H9 (cell line): ENCODE measurements at regions not wholly inside any gene's neighbourhood (a gene's known extent, or its start where the extent isn't known, plus 50 kb on each side); places are given as distances from the start of the nearest gene placed in this dataset.
A peak's percentile ranks its signal among the peaks of the same experiment; 100 is the strongest.
"Not testable (repeated sequence)": the region's sequence is repeated elsewhere in the genome, so short reads cannot be mapped to it uniquely, and the experiment has no call there.

Source experiments
- DNase-seq: peaks from one replicate; pipeline ENCODE4 v3.0.0-alpha.2; 2017
- H2AFZ ChIP-seq: one replicate; pipeline ENCODE4 v1.6.1; 2013; ENCODE audit warnings: mild to moderate bottlenecking, low read length, control low read depth, moderate library complexity
- H2AK5ac ChIP-seq: 2 replicates; pipeline ENCODE4 v1.6.1; 2013; ENCODE audit warnings: low read length, control low read depth, mixed read lengths; ENCODE audit not compliant: insufficient read length
- H2BK120ac ChIP-seq: one replicate; pipeline ENCODE4 v1.6.1; 2013; ENCODE audit warnings: low read depth, mild to moderate bottlenecking, low read length, control low read depth, inconsistent platforms; ENCODE audit not compliant: poor library complexity, severe bottlenecking
- H2BK12ac ChIP-seq: 2 replicates; pipeline ENCODE4 v1.6.1; 2013; ENCODE audit warnings: low read length, control low read depth, mixed read lengths, low read depth; ENCODE audit not compliant: insufficient read length
- H2BK15ac ChIP-seq: 2 replicates; pipeline ENCODE4 v1.6.1; 2013; ENCODE audit warnings: low read depth, low read length, control low read depth
- H2BK20ac ChIP-seq: one replicate; pipeline ENCODE4 v1.6.1; 2013; ENCODE audit warnings: low read depth, mild to moderate bottlenecking, low read length, control low read depth, inconsistent platforms; ENCODE audit not compliant: poor library complexity, severe bottlenecking
- H2BK5ac ChIP-seq: 2 replicates; pipeline ENCODE4 v1.6.1; 2013; ENCODE audit warnings: low read length, control low read depth, mixed read lengths; ENCODE audit not compliant: insufficient read length
- H3K14ac ChIP-seq: 2 replicates; pipeline ENCODE4 v1.6.1; 2013; ENCODE audit warnings: low read length, control low read depth; ENCODE audit not compliant: insufficient read depth
- H3K18ac ChIP-seq: 2 replicates; pipeline ENCODE4 v1.6.1; 2013; ENCODE audit warnings: low read depth, mild to moderate bottlenecking, mixed read lengths, low read length, control low read depth; ENCODE audit not compliant: insufficient read length
- H3K23ac ChIP-seq: 2 replicates; pipeline ENCODE4 v1.6.1; 2013; ENCODE audit warnings: low read length, control low read depth, mixed read lengths, low read depth; ENCODE audit not compliant: insufficient read length
- H3K23me2 ChIP-seq: 2 replicates; pipeline ENCODE4 v1.6.1; 2013; ENCODE audit warnings: low read depth, mild to moderate bottlenecking, mixed read lengths, low read length, control low read depth; ENCODE audit not compliant: insufficient read length, poor library complexity, severe bottlenecking
- H3K27ac ChIP-seq: 2 replicates; pipeline ENCODE4 v1.5.1; 2013; ENCODE audit warnings: low read length, control low read depth, mixed read lengths, low read depth; ENCODE audit not compliant: insufficient read length
- H3K27me3 ChIP-seq: 2 replicates; pipeline ENCODE4 v1.6.1; 2013; ENCODE audit warnings: low read length, control low read depth, inconsistent platforms; ENCODE audit not compliant: insufficient read depth
- H3K4ac ChIP-seq: 2 replicates; pipeline ENCODE4 v1.6.1; 2013; ENCODE audit warnings: low read depth, mild to moderate bottlenecking, control low read depth, inconsistent platforms, low read length, moderate library complexity
- H3K4me1 ChIP-seq: 2 replicates; pipeline ENCODE4 v1.6.1; 2013; ENCODE audit warnings: low read length, control low read depth, inconsistent platforms; ENCODE audit not compliant: insufficient read depth
- H3K4me2 ChIP-seq: 2 replicates; pipeline ENCODE4 v1.6.1; 2013; ENCODE audit warnings: low read length, control low read depth, mixed read lengths; ENCODE audit not compliant: insufficient read length, insufficient read depth
- H3K56ac ChIP-seq: 2 replicates; pipeline ENCODE4 v1.6.1; 2013; ENCODE audit warnings: low read depth, mild to moderate bottlenecking, mixed read lengths, low read length, control low read depth; ENCODE audit not compliant: insufficient read length
- H3K79me1 ChIP-seq: 2 replicates; pipeline ENCODE4 v1.6.1; 2013; ENCODE audit warnings: low read depth, mild to moderate bottlenecking, moderate library complexity, low read length, control low read depth, inconsistent platforms; ENCODE audit not compliant: insufficient read depth, poor library complexity, severe bottlenecking
- H3K79me2 ChIP-seq: 2 replicates; pipeline ENCODE4 v1.6.1; 2013; ENCODE audit warnings: low read length, control low read depth, inconsistent platforms; ENCODE audit not compliant: insufficient read depth
- H3K9ac ChIP-seq: 2 replicates; pipeline ENCODE4 v1.6.1; 2013; ENCODE audit warnings: low read length, control low read depth, mixed read lengths; ENCODE audit not compliant: insufficient read length; ENCODE audit errors: extremely low read depth
- H3K9me3 ChIP-seq: one replicate; pipeline ENCODE4 v1.6.1; 2013; ENCODE audit warnings: low read depth, low read length, inconsistent platforms; ENCODE audit not compliant: control insufficient read depth
- H3T11ph ChIP-seq: one replicate; pipeline ENCODE4 v1.6.1; 2013; ENCODE audit warnings: mild to moderate bottlenecking, low read length, control low read depth, inconsistent platforms
- H4K20me1 ChIP-seq: one replicate; pipeline ENCODE4 v1.6.1; 2013; ENCODE audit not compliant: control insufficient read depth, insufficient read length, insufficient read depth
- H4K5ac ChIP-seq: 2 replicates; pipeline ENCODE4 v1.6.1; 2013; ENCODE audit warnings: low read depth, mild to moderate bottlenecking, mixed read lengths, low read length, control low read depth; ENCODE audit not compliant: insufficient read length
- H4K8ac ChIP-seq: replicated peaks from 2 replicates; pipeline ENCODE4 v1.6.1; 2013; ENCODE audit warnings: low read length, control low read depth, mixed read lengths, low read depth; ENCODE audit not compliant: insufficient read length
- H4K91ac ChIP-seq: 2 replicates; pipeline ENCODE4 v1.6.1; 2013; ENCODE audit warnings: low read depth, mild to moderate bottlenecking, moderate library complexity, mixed read lengths, low read length, control low read depth; ENCODE audit not compliant: insufficient read length
- H3K27ac Mint-ChIP-seq, 3 experiments: 2 replicates in 2 of 3; 3 replicates in 1 of 3; pipeline ENCODE4 v1.8.0; 2020 to 2021; ENCODE audit warnings: mixed read lengths in 3 of 3, mild to moderate bottlenecking in 1 of 3, moderate library complexity in 1 of 3
- H3K27me3 Mint-ChIP-seq: 2 replicates; pipeline ENCODE4 v1.8.0; 2021; ENCODE audit warnings: low read depth, mild to moderate bottlenecking, moderate library complexity, mixed read lengths
- H3K36me3 Mint-ChIP-seq, 3 experiments: 2 replicates in 2 of 3; 3 replicates in 1 of 3; pipeline ENCODE4 v1.8.0; 2020 to 2021; ENCODE audit warnings: low read depth in 3 of 3, mixed read lengths in 3 of 3; ENCODE audit not compliant: insufficient read depth in 1 of 3
- H3K4me1 Mint-ChIP-seq, 2 experiments: 2 replicates each; pipeline ENCODE4 v1.8.0; 2020; ENCODE audit warnings: mixed read lengths in 2 of 2
- H3K4me3 Mint-ChIP-seq, 2 experiments: 2 replicates in 1 of 2; 3 replicates in 1 of 2; pipeline ENCODE4 v1.8.0; 2020 to 2021; ENCODE audit warnings: mild to moderate bottlenecking in 2 of 2, mixed read lengths in 2 of 2, moderate library complexity in 1 of 2
- H3K9me3 Mint-ChIP-seq, 2 experiments: 2 replicates in 1 of 2; 3 replicates in 1 of 2; pipeline ENCODE4 v1.8.0; 2020; ENCODE audit warnings: mild to moderate bottlenecking in 2 of 2, mixed read lengths in 2 of 2, moderate library complexity in 1 of 2
- CTCF ChIP-seq: fragments of 200-600 bp; sonication (generic); conservative IDR thresholded peaks from 3 replicates; pipeline ENCODE4 v1.8.0; 2021; ENCODE audit warnings: antibody characterized with exemption, mild to moderate bottlenecking
- WGBS: extraction: QIAGEN DNeasy Blood & Tissue Kit; methylation state at CpG from one replicate; pipeline ENCODE4 v1.1.7; 2013; ENCODE audit warnings: missing lambda C conversion rate, low lambda C conversion rate, mixed read lengths; ENCODE audit not compliant: insufficient read length; ENCODE audit errors: extremely low coverage; 5-methylcytosine and 5-hydroxymethylcytosine counted together

- Histone ChIP-seq H3K79me2 (no peaks in the 10 kb centered on the region), H2BK5ac (no peak overlapping the region), H3K56ac (no peak overlapping the region), H2AK5ac (no peak overlapping the region), H3K4me2 (no peak overlapping the region), H3K23me2 (no peaks in the 10 kb centered on the region), H3T11ph (no peak overlapping the region), H2AFZ (no peak overlapping the region), H3K9me3 (no peaks in the 10 kb centered on the region), H3K23ac (no peak overlapping the region), H3K18ac (no peak overlapping the region), H4K91ac (no peak overlapping the region), H2BK20ac (no peak overlapping the region), H3K27me3 (no peaks in the 10 kb centered on the region), H3K27ac (no peak overlapping the region), H4K20me1 (no peaks in the 10 kb centered on the region), H3K79me1 (no peaks in the 10 kb centered on the region), H2BK12ac (no peak overlapping the region), H2BK120ac (no peak overlapping the region), H3K4me1 (no peaks in the 10 kb centered on the region; the same call in 1 of the 2 replicates), H3K4ac (no peak overlapping the region), H3K9ac (no peak overlapping the region), H3K14ac (no peak overlapping the region), H2BK15ac (no peak overlapping the region), H4K8ac (no peak overlapping the region), H4K5ac (no peak overlapping the region)
- peak overlapping the region in 1 of 3 experiments; percentile 56; a peak in 2 of 7 replicates for H3K27ac Mint-ChIP-seq
- H3K27me3 Mint-ChIP-seq = no peaks in the 10 kb centered on the region; the same call in 1 of the 2 replicates
- peaks cover 0 to 7% (median 0%) of the 10 kb centered on the region in 3 experiments; a peak in 3 of 7 replicates for H3K36me3 Mint-ChIP-seq
- no CpG with 5 or more reads among the region's 11 CpGs for WGBS
- TF ChIP-seq CTCF = no peak
- no peak for DNase-seq
- peaks cover 16 to 17% of the 10 kb centered on the region in 2 experiments for H3K4me1 Mint-ChIP-seq
- no peak overlapping the region for H3K4me3 Mint-ChIP-seq
- peaks cover 14 to 18% of the 10 kb centered on the region in 2 experiments for H3K9me3 Mint-ChIP-seq
These were observed 195.4 kb downstream of the SHOX start for GRCh38 chrX:825991-826390.

GRCh38 chrX:823073-823472 lies 192.5 kb downstream of the SHOX start:
- not testable (repeated sequence) for H3K18ac ChIP-seq, H3K27ac ChIP-seq, H4K20me1 ChIP-seq, H3K27ac Mint-ChIP-seq, H2AFZ ChIP-seq, H3K9ac ChIP-seq, H3K4me3 Mint-ChIP-seq, H3K27me3 ChIP-seq, H4K8ac ChIP-seq, H3K27me3 Mint-ChIP-seq, H3K4me1 Mint-ChIP-seq, H2BK120ac ChIP-seq, H2BK12ac ChIP-seq, H3K14ac ChIP-seq, H3K23me2 ChIP-seq, H2BK20ac ChIP-seq, H4K91ac ChIP-seq, H3K36me3 Mint-ChIP-seq, H3K23ac ChIP-seq, H3K79me2 ChIP-seq, H3K4me2 ChIP-seq, H3K4ac ChIP-seq, H2BK5ac ChIP-seq, H3K79me1 ChIP-seq, H3K4me1 ChIP-seq, H4K5ac ChIP-seq, H3K56ac ChIP-seq, H3K9me3 ChIP-seq, H3T11ph ChIP-seq, DNase-seq, H2AK5ac ChIP-seq, H2BK15ac ChIP-seq
- H3K9me3 Mint-ChIP-seq = peaks cover 10 to 13% of the 10 kb centered on the region in 2 experiments; a peak in 4 of 5 replicates
- WGBS = no CpG with 5 or more reads among the region's 1 CpG
